ENCODE measurements at regions not wholly inside any gene's neighbourhood (a gene's known extent, or its start where the extent isn't known, plus 50 kb on each side); places are given as distances from the start of the nearest gene placed in this dataset.

DNA sequence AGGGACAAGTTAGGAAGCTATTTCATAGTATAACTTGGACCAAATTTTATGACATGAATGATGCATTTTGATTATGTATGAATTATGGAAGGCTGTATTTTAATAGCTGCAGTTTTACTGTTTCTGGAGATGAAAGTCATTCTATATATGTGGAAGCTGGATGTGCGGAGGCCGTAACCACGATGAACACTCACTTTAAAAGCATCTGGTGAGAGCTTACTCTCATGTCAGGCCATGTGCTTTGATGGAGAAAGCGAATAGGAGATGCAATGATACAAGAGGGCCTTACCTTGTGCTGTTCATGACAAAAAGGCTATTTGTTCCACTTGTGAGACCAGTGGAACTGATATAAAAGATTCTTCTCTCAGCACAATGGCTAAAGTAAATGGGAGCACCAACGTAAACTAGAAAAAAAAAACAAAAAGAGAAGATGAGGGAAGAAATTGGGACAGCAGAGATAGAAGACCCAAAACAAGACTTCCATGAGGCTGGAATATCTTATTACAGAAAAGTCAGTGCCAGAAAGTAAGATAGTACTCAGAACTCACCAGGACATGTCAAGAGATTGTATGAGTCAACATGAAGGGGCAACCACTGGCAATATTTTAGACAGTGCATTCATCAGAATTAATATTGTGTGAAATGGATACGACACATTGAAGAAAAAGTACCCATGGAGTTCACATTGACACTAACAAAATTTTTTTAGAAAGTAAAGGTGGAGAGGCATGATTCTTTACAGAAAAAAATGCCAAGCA, 63.3 kb upstream of the GAB1 start:
- no peak for DNase-seq (ENCODE audit: low spot score)

GRCh38 chr4:143280861-143281260, 55.8 kb upstream of the GAB1 start:
- no peak for DNase-seq (ENCODE audit: low spot score)

GRCh38 chr4:143281507-143282190, 55.0 kb upstream of the GAB1 start:
- DNase-seq (ENCODE audit: low spot score): no peak

GRCh38 chr4:143282211-143282707, 54.4 kb upstream of the GAB1 start:
- DNase-seq (ENCODE audit: low spot score): no peak

DNA sequence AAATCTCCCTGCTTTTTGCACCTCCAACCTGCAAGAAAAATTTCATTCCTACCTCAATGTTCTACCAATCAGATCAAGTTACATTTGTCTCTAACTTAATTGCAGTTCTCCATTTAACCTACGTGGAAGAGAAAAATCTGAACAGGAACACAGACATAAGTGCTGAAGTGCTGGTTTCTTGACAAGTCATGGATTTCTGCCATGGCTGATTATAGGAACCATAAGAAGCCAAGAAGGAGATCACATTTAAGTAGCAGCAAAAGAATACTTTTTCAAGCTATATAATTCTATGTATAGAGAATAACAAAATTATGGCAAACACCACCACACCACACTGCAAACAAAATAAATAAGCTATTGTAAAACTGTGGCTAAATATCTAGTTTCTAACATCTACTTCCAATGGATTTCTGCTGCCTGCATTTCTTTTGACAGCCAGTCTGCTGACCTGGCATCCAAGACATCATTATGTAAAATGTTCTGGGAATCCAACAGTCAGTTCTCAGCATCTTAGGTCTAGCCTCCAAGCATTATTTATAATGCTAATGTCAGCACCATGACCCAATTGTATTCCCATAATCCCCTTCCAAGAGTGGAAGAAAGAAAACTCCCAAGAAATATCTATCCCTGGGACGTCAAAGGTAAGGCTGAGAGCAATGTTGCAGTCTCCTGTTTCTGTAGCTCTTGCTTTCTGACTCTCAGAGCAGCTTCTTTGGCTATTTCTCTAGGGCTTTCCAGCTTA, 50.8 kb upstream of the GAB1 start:
- no peak for DNase-seq (ENCODE audit: low spot score)

DNA sequence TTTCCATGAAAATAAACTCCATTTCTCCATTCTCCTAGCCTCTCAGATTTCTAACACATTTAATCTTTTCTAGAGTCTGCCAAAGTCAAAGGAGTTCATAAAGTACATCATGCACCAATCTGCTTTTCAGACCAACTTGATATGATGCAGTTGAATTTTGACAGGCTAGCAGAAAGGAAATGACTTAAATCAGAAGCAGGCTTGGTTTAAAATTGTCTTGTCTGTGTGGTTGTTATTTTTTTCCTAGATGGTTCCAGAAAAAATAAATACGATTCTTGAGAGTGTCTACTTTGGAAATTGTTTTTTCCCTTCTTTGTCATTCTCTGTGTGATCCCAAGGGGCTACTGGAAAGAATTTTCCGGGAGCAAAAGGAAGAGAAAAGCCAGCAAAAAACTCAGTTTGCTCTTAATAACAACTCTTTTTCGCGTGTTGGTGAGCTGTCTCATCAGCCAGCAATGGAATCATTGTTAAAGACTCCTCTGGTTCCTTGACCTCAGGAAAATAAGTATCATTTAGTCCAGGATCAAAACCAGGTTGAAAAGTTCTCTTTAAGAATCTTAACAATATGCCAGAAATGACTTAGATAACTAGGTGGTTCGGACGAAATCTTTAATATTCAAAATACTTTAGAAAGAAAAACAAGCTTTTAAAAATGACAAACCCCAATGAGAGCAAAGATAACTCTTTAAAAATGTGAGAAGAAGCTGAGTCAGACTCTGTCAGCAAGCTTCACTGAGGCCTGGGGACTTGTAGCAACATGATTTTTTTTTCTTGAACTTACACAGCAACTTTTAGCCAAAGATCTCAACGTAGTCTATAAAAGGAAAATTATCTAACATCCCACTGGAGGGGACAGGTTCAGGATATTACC, 49.7 kb upstream of the GAB1 start:
- DNase-seq (ENCODE audit: low spot score): peak; percentile 46

Measured in COLO829 (cell line).